ENCODE measurements at regions not wholly inside any gene's neighbourhood (a gene's known extent, or its start where the extent isn't known, plus 50 kb on each side); places are given as distances from the start of the nearest gene placed in this dataset.

- TF ChIP-seq MYC (IDR thresholded peaks at IDR 0.05; ENCODE audit: low read depth, low read length): no peak
- TF ChIP-seq, protein P1, sequence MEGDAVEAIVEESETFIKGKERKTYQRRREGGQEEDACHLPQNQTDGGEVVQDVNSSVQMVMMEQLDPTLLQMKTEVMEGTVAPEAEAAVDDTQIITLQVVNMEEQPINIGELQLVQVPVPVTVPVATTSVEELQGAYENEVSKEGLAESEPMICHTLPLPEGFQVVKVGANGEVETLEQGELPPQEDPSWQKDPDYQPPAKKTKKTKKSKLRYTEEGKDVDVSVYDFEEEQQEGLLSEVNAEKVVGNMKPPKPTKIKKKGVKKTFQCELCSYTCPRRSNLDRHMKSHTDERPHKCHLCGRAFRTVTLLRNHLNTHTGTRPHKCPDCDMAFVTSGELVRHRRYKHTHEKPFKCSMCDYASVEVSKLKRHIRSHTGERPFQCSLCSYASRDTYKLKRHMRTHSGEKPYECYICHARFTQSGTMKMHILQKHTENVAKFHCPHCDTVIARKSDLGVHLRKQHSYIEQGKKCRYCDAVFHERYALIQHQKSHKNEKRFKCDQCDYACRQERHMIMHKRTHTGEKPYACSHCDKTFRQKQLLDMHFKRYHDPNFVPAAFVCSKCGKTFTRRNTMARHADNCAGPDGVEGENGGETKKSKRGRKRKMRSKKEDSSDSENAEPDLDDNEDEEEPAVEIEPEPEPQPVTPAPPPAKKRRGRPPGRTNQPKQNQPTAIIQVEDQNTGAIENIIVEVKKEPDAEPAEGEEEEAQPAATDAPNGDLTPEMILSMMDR (IDR thresholded peaks at IDR 0.05; ENCODE audit: low read depth, low read length): no peak
Observed at GRCh38 chr21:27047658-27048314, 80.9 kb upstream of the ADAMTS5 start.

Measured in NB4 (cell line).